SK-N-SH (cell line): ENCODE measurements at regions not wholly inside any gene's neighbourhood (a gene's known extent, or its start where the extent isn't known, plus 50 kb on each side); places are given as distances from the start of the nearest gene placed in this dataset.

Experiments
- CTCF ChIA-PET: fragments of 300-600, 350-600 bp; formaldehyde crosslinking; extraction: SDS; loops from one replicate; lab custom pipeline; 2021; lab: Yijun Ruan, JAX
- POLR2A ChIA-PET: fragments of 350-600 bp; sonication (Branson Sonifier 250); formaldehyde crosslinking; extraction: SDS; loops from one replicate; lab custom pipeline; 2020; ENCODE audit warnings: antibody characterized with exemption, inconsistent platforms; lab: Yijun Ruan, JAX
- DNase-seq: peaks from one replicate; pipeline ENCODE4 v3.0.0; 2012
- H2AFZ ChIP-seq: fragments of 200-600 bp; sonication (generic); 2 replicates; pipeline ENCODE4 v1.8.1; 2016; ENCODE audit warnings: antibody characterized with exemption, mild to moderate bottlenecking, low read depth
- H3F3A ChIP-seq: fragments of 200-600 bp; sonication (generic); replicated peaks from 2 replicates; pipeline ENCODE3; 2016; ENCODE audit warnings: antibody characterized with exemption, mild to moderate bottlenecking; ENCODE audit not compliant: insufficient read depth
- H3K27ac ChIP-seq, 2 experiments: fragments of 200-500 bp in 1 of 2; fragments of 200-600 bp in 1 of 2; sonication (Bioruptor generic) in 1 of 2; sonication (generic), shearing (Covaris generic) in 1 of 2; 2 replicates each; pipeline versions ENCODE4 v1.5.1 to v1.6.1; 2014 to 2016; ENCODE audit warnings: low read depth in 2 of 2, inconsistent platforms in 1 of 2, low read length in 1 of 2, mild to moderate bottlenecking in 1 of 2, mixed read lengths in 1 of 2
- H3K27me3 ChIP-seq: fragments of 200-600 bp; sonication (generic), shearing (Covaris generic); 2 replicates; pipeline ENCODE4 v1.6.1; 2016; ENCODE audit warnings: mixed run types; ENCODE audit not compliant: insufficient read depth
- H3K36me3 ChIP-seq, 2 experiments: fragments of 200-500 bp in 1 of 2; fragments of 200-600 bp in 1 of 2; sonication (Bioruptor generic) in 1 of 2; sonication (generic) in 1 of 2; replicated peaks in 1 of 2; 2 replicates each; pipeline versions ENCODE3 to v1.5.1; 2014 to 2016; ENCODE audit warnings: low read length in 1 of 2, mild to moderate bottlenecking in 1 of 2; ENCODE audit not compliant: insufficient read depth in 2 of 2, control insufficient read depth in 1 of 2
- H3K4me1 ChIP-seq, 2 experiments: fragments of 200-500 bp in 1 of 2; fragments of 200-600 bp in 1 of 2; sonication (Bioruptor generic) in 1 of 2; sonication (generic), shearing (Covaris generic) in 1 of 2; 2 replicates each; pipeline versions ENCODE4 v1.5.1 to v1.6.1; 2014 to 2016; ENCODE audit warnings: low read depth in 1 of 2, low read length in 1 of 2, mixed run types in 1 of 2; ENCODE audit not compliant: insufficient read depth in 2 of 2, control insufficient read depth in 1 of 2
- H3K4me2 ChIP-seq: fragments of 200-600 bp; sonication (generic), shearing (Covaris generic); 2 replicates; pipeline ENCODE4 v1.6.1; 2017; ENCODE audit warnings: mixed run types
- H3K4me3 ChIP-seq, 2 experiments: fragments of 200-500 bp in 1 of 2; fragments of 200-600 bp in 1 of 2; sonication (Bioruptor generic) in 1 of 2; sonication (generic), shearing (Covaris generic) in 1 of 2; 2 replicates each; pipeline versions ENCODE4 v1.5.1 to v1.8.1; 2014 to 2016; ENCODE audit warnings: low read depth in 2 of 2, inconsistent platforms in 1 of 2, low read length in 1 of 2, mild to moderate bottlenecking in 1 of 2, mixed read lengths in 1 of 2, moderate library complexity in 1 of 2
- H3K79me2 ChIP-seq: fragments of 200-600 bp; sonication (generic); 2 replicates; pipeline ENCODE4 v1.8.1; 2017; ENCODE audit warnings: mild to moderate bottlenecking; ENCODE audit not compliant: insufficient read depth
- H3K9ac ChIP-seq: fragments of 200-600 bp; sonication (generic); 2 replicates; pipeline ENCODE4 v1.6.1; 2017; ENCODE audit warnings: mixed run types
- H3K9me2 ChIP-seq: fragments of 200-600 bp; sonication (generic); 2 replicates; pipeline ENCODE4 v1.6.1; 2017; ENCODE audit warnings: mixed run types
- H3K9me3 ChIP-seq: fragments of 200-600 bp; sonication (generic); 2 replicates; pipeline ENCODE4 v1.6.1; 2017; ENCODE audit warnings: mixed run types, mild to moderate bottlenecking, moderate library complexity
- H4K20me1 ChIP-seq: fragments of 200-600 bp; sonication (generic); 2 replicates; pipeline ENCODE4 v1.6.1; 2017; ENCODE audit warnings: mild to moderate bottlenecking, mixed run types; ENCODE audit not compliant: insufficient read depth
- CHD2 ChIP-seq: fragments of 150-350 bp; IDR thresholded peaks from 2 replicates; pipeline ENCODE4 v1.6.1; 2018; ENCODE audit warnings: low read length; ENCODE audit not compliant: partially characterized antibody
- EZH2phosphoT487 ChIP-seq: fragments of 200-600 bp; sonication (generic); IDR thresholded peaks from 2 replicates; pipeline ENCODE4 v1.6.1; 2017; ENCODE audit warnings: low read depth, mixed run types, mild to moderate bottlenecking, antibody characterized with exemption, moderate library complexity, borderline replicate concordance
- FOSL2 ChIP-seq: IDR thresholded peaks from 2 replicates; pipeline ENCODE4 v1.4.0; 2012; ENCODE audit warnings: low read depth, mild to moderate bottlenecking, moderate library complexity, borderline replicate concordance
- FOXJ3 ChIP-seq: sonication (generic); formaldehyde crosslinking; IDR thresholded peaks from 2 replicates; pipeline ENCODE4 v1.5.1; 2020; ENCODE audit warnings: mild to moderate bottlenecking, missing genetic modification reagents
- FOXM1 ChIP-seq: IDR thresholded peaks from 2 replicates; pipeline ENCODE4 v1.4.0; 2012; ENCODE audit warnings: low read depth, mild to moderate bottlenecking
- GABPA ChIP-seq: IDR thresholded peaks from 2 replicates; pipeline ENCODE4 v1.4.0; 2012; ENCODE audit warnings: low read depth, mild to moderate bottlenecking
- GATA2 ChIP-seq: sonication (generic); formaldehyde crosslinking; IDR thresholded peaks from 2 replicates; pipeline ENCODE4 v1.5.0; 2020; ENCODE audit warnings: mild to moderate bottlenecking, missing genetic modification reagents
- JUND ChIP-seq: IDR thresholded peaks from 2 replicates; pipeline ENCODE4 v1.4.0; 2012
- NFIC ChIP-seq: IDR thresholded peaks from 2 replicates; pipeline ENCODE4 v1.4.0; 2012; ENCODE audit warnings: borderline replicate concordance
- NRF1 ChIP-seq: IDR thresholded peaks from 2 replicates; pipeline ENCODE4 v1.6.1; 2012; ENCODE audit warnings: low read depth, mild to moderate bottlenecking, low read length
- POLR2AphosphoS5 ChIP-seq: IDR thresholded peaks from 2 replicates; pipeline ENCODE4 v1.6.1; 2012; ENCODE audit warnings: low read depth, low read length
- RAD21 ChIP-seq: IDR thresholded peaks from 2 replicates; pipeline ENCODE4 v1.6.1; 2012; ENCODE audit warnings: mild to moderate bottlenecking, low read length
- RCOR1 ChIP-seq: fragments of 150-350 bp; IDR thresholded peaks from 2 replicates; pipeline ENCODE4 v1.6.1; 2017; ENCODE audit warnings: antibody characterized with exemption, low read length
- RFX5 ChIP-seq: IDR thresholded peaks from 2 replicates; pipeline ENCODE4 v1.6.1; 2012; ENCODE audit warnings: mild to moderate bottlenecking, improper control_type of control experiment, low read length
- SIN3A ChIP-seq: IDR thresholded peaks from 2 replicates; pipeline ENCODE4 v1.6.1; 2012; ENCODE audit warnings: low read depth, mild to moderate bottlenecking, low read length, moderate library complexity, borderline replicate concordance
- TCF12 ChIP-seq: IDR thresholded peaks from 2 replicates; pipeline ENCODE4 v1.4.0; 2012
- YY1 ChIP-seq: IDR thresholded peaks from 2 replicates; pipeline ENCODE4 v1.4.0; 2012; ENCODE audit warnings: low read depth, mild to moderate bottlenecking
- WGBS: methylation state at CpG from one replicate; pipeline ENCODE4 v1.1.6; 2017; ENCODE audit warnings: low lambda C conversion rate; 5-methylcytosine and 5-hydroxymethylcytosine counted together
- TF ChIP-seq, protein P1 (sequence below): IDR thresholded peaks from 2 replicates; pipeline ENCODE4 v1.4.0; 2012; ENCODE audit warnings: low read depth, borderline replicate concordance
- TF ChIP-seq, protein P2 (sequence below): fragments of 150-350 bp; IDR thresholded peaks from 2 replicates; pipeline ENCODE4 v1.6.1; 2017; ENCODE audit warnings: antibody characterized with exemption, low read length, low read depth, borderline replicate concordance
- TF ChIP-seq, protein P3 (sequence below): fragments of 200-600 bp; sonication (generic); IDR thresholded peaks from 2 replicates; pipeline ENCODE4 v1.6.1; 2017; ENCODE audit warnings: antibody characterized with exemption, mild to moderate bottlenecking, moderate library complexity
- TF ChIP-seq, protein P4 (sequence below): fragments of 150-350 bp; IDR thresholded peaks from 2 replicates; pipeline ENCODE4 v1.6.1; 2016; ENCODE audit warnings: mild to moderate bottlenecking, low read depth, low read length
- TF ChIP-seq, protein P5 (sequence below): IDR thresholded peaks from 2 replicates; pipeline ENCODE4; 2012
- TF ChIP-seq, protein P6 (sequence below): IDR thresholded peaks from 2 replicates; pipeline ENCODE4 v1.4.0; 2012; ENCODE audit warnings: low read depth

DNA sequence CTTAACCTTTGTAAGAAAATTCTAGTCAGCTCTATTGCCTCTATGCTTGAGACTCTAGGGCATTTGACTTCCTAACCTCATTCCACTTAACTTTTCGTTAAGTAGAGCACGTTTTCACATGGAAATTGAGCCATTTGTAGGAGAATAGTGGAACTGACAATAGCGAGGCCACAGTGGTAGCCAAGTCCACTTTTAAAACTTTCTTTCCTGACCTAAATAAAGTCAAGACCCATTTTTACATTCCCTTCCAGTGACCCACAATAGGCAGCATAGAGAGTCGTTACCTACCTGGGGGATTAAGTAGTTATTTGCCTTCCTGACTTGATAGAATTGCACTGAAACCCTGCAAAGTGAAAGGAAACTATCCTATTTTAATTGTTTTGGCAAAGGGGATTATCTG is 386.0 kb upstream of the NECTIN3 start:
- Histone ChIP-seq H3K4me2 (no peak overlapping the region), H4K20me1 (no peaks in the 10 kb centered on the region), H3K4me1 (no peaks in the 10 kb centered on the region), H3K27ac (no peak overlapping the region), H3K9me2 (no peaks in the 10 kb centered on the region)
- 86% methylated on average over 4 of the region's 4 CpGs for WGBS
- ChIA-PET CTCF (no interaction called here), POLR2A (no interaction called here)
- TF ChIP-seq FOSL2 (no peak), YY1 (no peak), NRF1 (no peak), FOXJ3 (no peak)
- TF ChIP-seq, protein P1, sequence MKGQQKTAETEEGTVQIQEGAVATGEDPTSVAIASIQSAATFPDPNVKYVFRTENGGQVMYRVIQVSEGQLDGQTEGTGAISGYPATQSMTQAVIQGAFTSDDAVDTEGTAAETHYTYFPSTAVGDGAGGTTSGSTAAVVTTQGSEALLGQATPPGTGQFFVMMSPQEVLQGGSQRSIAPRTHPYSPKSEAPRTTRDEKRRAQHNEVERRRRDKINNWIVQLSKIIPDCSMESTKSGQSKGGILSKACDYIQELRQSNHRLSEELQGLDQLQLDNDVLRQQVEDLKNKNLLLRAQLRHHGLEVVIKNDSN, result no peak
- TF ChIP-seq, protein P2, sequence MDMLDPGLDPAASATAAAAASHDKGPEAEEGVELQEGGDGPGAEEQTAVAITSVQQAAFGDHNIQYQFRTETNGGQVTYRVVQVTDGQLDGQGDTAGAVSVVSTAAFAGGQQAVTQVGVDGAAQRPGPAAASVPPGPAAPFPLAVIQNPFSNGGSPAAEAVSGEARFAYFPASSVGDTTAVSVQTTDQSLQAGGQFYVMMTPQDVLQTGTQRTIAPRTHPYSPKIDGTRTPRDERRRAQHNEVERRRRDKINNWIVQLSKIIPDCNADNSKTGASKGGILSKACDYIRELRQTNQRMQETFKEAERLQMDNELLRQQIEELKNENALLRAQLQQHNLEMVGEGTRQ, result no peak
- TF ChIP-seq, all 33 proteins: peak for 0
- Histone ChIP-seq H3K9ac (no peak overlapping the region), H3F3A (no peaks in the 10 kb centered on the region), H3K79me2 (no peaks in the 10 kb centered on the region), H3K27me3 (no peaks in the 10 kb centered on the region), H2AFZ (no peak overlapping the region), H3K36me3 (no peaks in the 10 kb centered on the region), H3K4me3 (no peak overlapping the region), H3K9me3 (no peaks in the 10 kb centered on the region)
- DNase-seq, result no peak

DNA sequence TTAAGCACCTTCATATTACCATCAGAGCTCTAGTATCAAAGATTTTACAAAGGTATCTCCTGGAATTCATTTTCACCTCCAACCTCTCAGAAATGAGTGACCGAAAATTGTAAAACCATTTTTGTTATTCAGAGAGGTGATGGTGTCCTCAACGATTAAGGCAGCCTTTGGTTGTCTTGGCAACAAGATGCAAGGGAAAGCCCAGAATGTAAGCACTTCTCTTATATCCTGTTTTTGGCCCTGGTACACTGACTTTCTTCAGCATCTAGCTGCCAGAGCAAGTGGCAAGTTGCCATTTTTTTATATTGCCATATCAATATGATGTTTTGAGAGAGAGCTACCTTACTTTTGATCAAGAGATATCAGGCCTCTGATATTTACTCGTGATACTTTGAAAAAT is 384.9 kb upstream of the NECTIN3 start:
- DNase-seq, result no peak
- Histone ChIP-seq H3K4me1 (no peaks in the 10 kb centered on the region), H3K9ac (no peak overlapping the region), H3K4me3 (no peak overlapping the region), H3K27ac (no peak overlapping the region), H3K36me3 (no peaks in the 10 kb centered on the region), H3F3A (no peaks in the 10 kb centered on the region), H3K9me3 (no peaks in the 10 kb centered on the region), H3K9me2 (no peaks in the 10 kb centered on the region), H2AFZ (no peak overlapping the region), H3K4me2 (no peak overlapping the region), H4K20me1 (no peaks in the 10 kb centered on the region), H3K79me2 (no peaks in the 10 kb centered on the region), H3K27me3 (no peaks in the 10 kb centered on the region)
- TF ChIP-seq TCF12 (no peak), RFX5 (no peak), RAD21 (no peak), GABPA (no peak), JUND (no peak), POLR2AphosphoS5 (no peak), CHD2 (no peak), FOXM1 (no peak), NRF1 (no peak), RCOR1 (no peak), NFIC (no peak), GATA2 (CRISPR knock-in tag) (no peak), FOXJ3 (no peak), EZH2phosphoT487 (no peak), SIN3A (no peak)
- TF ChIP-seq, protein P3, sequence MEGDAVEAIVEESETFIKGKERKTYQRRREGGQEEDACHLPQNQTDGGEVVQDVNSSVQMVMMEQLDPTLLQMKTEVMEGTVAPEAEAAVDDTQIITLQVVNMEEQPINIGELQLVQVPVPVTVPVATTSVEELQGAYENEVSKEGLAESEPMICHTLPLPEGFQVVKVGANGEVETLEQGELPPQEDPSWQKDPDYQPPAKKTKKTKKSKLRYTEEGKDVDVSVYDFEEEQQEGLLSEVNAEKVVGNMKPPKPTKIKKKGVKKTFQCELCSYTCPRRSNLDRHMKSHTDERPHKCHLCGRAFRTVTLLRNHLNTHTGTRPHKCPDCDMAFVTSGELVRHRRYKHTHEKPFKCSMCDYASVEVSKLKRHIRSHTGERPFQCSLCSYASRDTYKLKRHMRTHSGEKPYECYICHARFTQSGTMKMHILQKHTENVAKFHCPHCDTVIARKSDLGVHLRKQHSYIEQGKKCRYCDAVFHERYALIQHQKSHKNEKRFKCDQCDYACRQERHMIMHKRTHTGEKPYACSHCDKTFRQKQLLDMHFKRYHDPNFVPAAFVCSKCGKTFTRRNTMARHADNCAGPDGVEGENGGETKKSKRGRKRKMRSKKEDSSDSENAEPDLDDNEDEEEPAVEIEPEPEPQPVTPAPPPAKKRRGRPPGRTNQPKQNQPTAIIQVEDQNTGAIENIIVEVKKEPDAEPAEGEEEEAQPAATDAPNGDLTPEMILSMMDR, result no peak
- TF ChIP-seq, protein P4, sequence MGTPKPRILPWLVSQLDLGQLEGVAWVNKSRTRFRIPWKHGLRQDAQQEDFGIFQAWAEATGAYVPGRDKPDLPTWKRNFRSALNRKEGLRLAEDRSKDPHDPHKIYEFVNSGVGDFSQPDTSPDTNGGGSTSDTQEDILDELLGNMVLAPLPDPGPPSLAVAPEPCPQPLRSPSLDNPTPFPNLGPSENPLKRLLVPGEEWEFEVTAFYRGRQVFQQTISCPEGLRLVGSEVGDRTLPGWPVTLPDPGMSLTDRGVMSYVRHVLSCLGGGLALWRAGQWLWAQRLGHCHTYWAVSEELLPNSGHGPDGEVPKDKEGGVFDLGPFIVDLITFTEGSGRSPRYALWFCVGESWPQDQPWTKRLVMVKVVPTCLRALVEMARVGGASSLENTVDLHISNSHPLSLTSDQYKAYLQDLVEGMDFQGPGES, result no peak
- TF ChIP-seq, protein P5, sequence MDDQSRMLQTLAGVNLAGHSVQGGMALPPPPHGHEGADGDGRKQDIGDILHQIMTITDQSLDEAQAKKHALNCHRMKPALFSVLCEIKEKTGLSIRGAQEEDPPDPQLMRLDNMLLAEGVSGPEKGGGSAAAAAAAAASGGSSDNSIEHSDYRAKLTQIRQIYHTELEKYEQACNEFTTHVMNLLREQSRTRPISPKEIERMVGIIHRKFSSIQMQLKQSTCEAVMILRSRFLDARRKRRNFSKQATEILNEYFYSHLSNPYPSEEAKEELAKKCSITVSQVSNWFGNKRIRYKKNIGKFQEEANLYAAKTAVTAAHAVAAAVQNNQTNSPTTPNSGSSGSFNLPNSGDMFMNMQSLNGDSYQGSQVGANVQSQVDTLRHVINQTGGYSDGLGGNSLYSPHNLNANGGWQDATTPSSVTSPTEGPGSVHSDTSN, result no peak
- TF ChIP-seq, protein P6, sequence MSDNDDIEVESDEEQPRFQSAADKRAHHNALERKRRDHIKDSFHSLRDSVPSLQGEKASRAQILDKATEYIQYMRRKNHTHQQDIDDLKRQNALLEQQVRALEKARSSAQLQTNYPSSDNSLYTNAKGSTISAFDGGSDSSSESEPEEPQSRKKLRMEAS, result no peak
- WGBS, result 79% methylated on average over 3 of the region's 3 CpGs
- POLR2A ChIA-PET, result no interaction called here
- CTCF ChIA-PET, result no interaction called here
